H1 (cell line): ENCODE measurements at regions not wholly inside any gene's neighbourhood (a gene's known extent, or its start where the extent isn't known, plus 50 kb on each side); places are given as distances from the start of the nearest gene placed in this dataset.

Experiments used
- CTCF ChIA-PET: fragments of 300-600 bp; sonication (Branson Sonifier 250); formaldehyde crosslinking; loops from one replicate; lab custom pipeline; 2021; ENCODE audit not compliant: partially characterized antibody; lab: Charles Lee
- POLR2A ChIA-PET: fragments of 300-600 bp; sonication (Branson Sonifier 250); formaldehyde crosslinking; loops from one replicate; lab custom pipeline; 2021; ENCODE audit warnings: inconsistent platforms; ENCODE audit not compliant: partially characterized antibody; lab: Charles Lee
- DNase-seq, 2 experiments: peaks; one replicate each; pipeline versions ENCODE4 v3.0.0 to v3.0.0-alpha.2; 2010 to 2022; ENCODE audit warnings: low spot score in 2 of 2, low read depth in 1 of 2, mixed read lengths in 1 of 2
- FAIRE-seq: peaks from 2 replicates; lab custom pipeline; 2011; peaks lifted over from hg19 to GRCh38; lab: Jason Lieb, UNC
- H2AFZ ChIP-seq: 2 replicates; pipeline ENCODE4 v1.8.1; 2012; ENCODE audit warnings: low read length, inconsistent platforms
- H2AK5ac ChIP-seq: 2 replicates; pipeline ENCODE4 v1.6.1; 2013; ENCODE audit warnings: low read depth, low read length
- H2BK120ac ChIP-seq: replicated peaks from 2 replicates; pipeline ENCODE3; 2013; ENCODE audit warnings: low read depth, low read length, inconsistent platforms
- H2BK12ac ChIP-seq: 2 replicates; pipeline ENCODE4 v1.6.1; 2013; ENCODE audit warnings: low read depth, low read length
- H2BK15ac ChIP-seq: 2 replicates; pipeline ENCODE4 v1.6.1; 2013; ENCODE audit warnings: low read length
- H2BK20ac ChIP-seq: 2 replicates; pipeline ENCODE4 v1.6.1; 2013; ENCODE audit warnings: low read length
- H2BK5ac ChIP-seq: 2 replicates; pipeline ENCODE4 v1.6.1; 2013; ENCODE audit warnings: low read depth, low read length
- H3K14ac ChIP-seq: 2 replicates; pipeline ENCODE4 v1.6.1; 2013; ENCODE audit warnings: inconsistent platforms; ENCODE audit not compliant: insufficient read length
- H3K18ac ChIP-seq: 2 replicates; pipeline ENCODE4 v1.6.1; 2013; ENCODE audit warnings: low read length; ENCODE audit errors: extremely low read depth
- H3K23ac ChIP-seq: 2 replicates; pipeline ENCODE4 v1.6.1; 2013; ENCODE audit warnings: inconsistent platforms; ENCODE audit not compliant: insufficient read length
- H3K23me2 ChIP-seq: 2 replicates; pipeline ENCODE4 v1.6.1; 2013; ENCODE audit warnings: low read depth, low read length
- H3K27ac ChIP-seq: 2 replicates; pipeline ENCODE4 v1.6.1; 2011; ENCODE audit warnings: low read depth, low read length, inconsistent platforms
- H3K27me3 ChIP-seq, 4 experiments: replicated peaks in 1 of 4; 1 replicate in 1 of 4; 2 replicates in 3 of 4; pipeline versions ENCODE4 v1.6.1 to v1.8.1; 2011 to 2013; ENCODE audit warnings: low read length in 3 of 4, mild to moderate bottlenecking in 3 of 4, inconsistent platforms in 2 of 4, mixed read lengths in 2 of 4, moderate library complexity in 1 of 4; ENCODE audit not compliant: control insufficient read depth in 3 of 4, insufficient read depth in 3 of 4; ENCODE audit errors: extremely low read depth in 1 of 4
- H3K36me3 ChIP-seq, 4 experiments: 2 replicates each; pipeline versions ENCODE4 v1.6.1 to v1.8.1; 2011 to 2013; ENCODE audit warnings: mild to moderate bottlenecking in 4 of 4, low read length in 3 of 4, moderate library complexity in 2 of 4, control low read depth in 1 of 4, inconsistent platforms in 1 of 4; ENCODE audit not compliant: insufficient read depth in 4 of 4, control insufficient read depth in 2 of 4
- H3K4ac ChIP-seq: replicated peaks from 2 replicates; pipeline ENCODE3; 2013; ENCODE audit warnings: low read length, low read depth, mixed read lengths, inconsistent platforms; ENCODE audit not compliant: insufficient read length
- H3K4me1 ChIP-seq, 4 experiments: replicated peaks in 1 of 4; 1 replicate in 1 of 4; 2 replicates in 3 of 4; pipeline versions ENCODE4 v1.6.1 to v1.8.1; 2011 to 2013; ENCODE audit warnings: low read length in 3 of 4, inconsistent platforms in 2 of 4, mixed read lengths in 1 of 4; ENCODE audit not compliant: insufficient read depth in 4 of 4, control insufficient read depth in 3 of 4
- H3K4me2 ChIP-seq, 2 experiments: 2 replicates each; pipeline versions ENCODE4 v1.6.1 to v1.8.1; 2011 to 2013; ENCODE audit warnings: low read depth in 2 of 2, low read length in 2 of 2, control low read depth in 1 of 2, inconsistent platforms in 1 of 2, mild to moderate bottlenecking in 1 of 2; ENCODE audit not compliant: insufficient read depth in 1 of 2
- H3K4me3 ChIP-seq, 4 experiments: fragments of 200-600, 300-600 bp in 1 of 4; sonication (generic), shearing (Covaris generic), sonication (Bioruptor Twin) in 1 of 4; 2 replicates each; pipeline versions ENCODE4 v1.5.1 to v1.8.1; 2011 to 2016; ENCODE audit warnings: low read length in 4 of 4, low read depth in 3 of 4, control low read depth in 2 of 4, inconsistent platforms in 2 of 4, mild to moderate bottlenecking in 2 of 4, mixed read lengths in 1 of 4, moderate library complexity in 1 of 4; ENCODE audit not compliant: insufficient read depth in 2 of 4; ENCODE audit errors: extremely low read depth in 1 of 4
- H3K56ac ChIP-seq: replicated peaks from 2 replicates; pipeline ENCODE3; 2013; ENCODE audit warnings: low read depth, mild to moderate bottlenecking, mixed read lengths, low read length, inconsistent platforms; ENCODE audit not compliant: insufficient read length
- H3K79me1 ChIP-seq: 2 replicates; pipeline ENCODE4 v1.6.1; 2013; ENCODE audit warnings: low read depth, low read length, control low read depth
- H3K79me2 ChIP-seq, 2 experiments: 2 replicates each; pipeline versions ENCODE4 v1.6.1 to v1.8.1; 2012 to 2013; ENCODE audit warnings: low read length in 2 of 2, mild to moderate bottlenecking in 2 of 2, inconsistent platforms in 1 of 2; ENCODE audit not compliant: insufficient read depth in 2 of 2, control insufficient read depth in 1 of 2
- H3K9ac ChIP-seq, 4 experiments: replicated peaks in 1 of 4; 1 replicate in 1 of 4; 2 replicates in 3 of 4; pipeline versions ENCODE4 v1.6.1 to v1.8.1; 2011 to 2013; ENCODE audit warnings: low read depth in 3 of 4, low read length in 3 of 4, control low read depth in 2 of 4, mild to moderate bottlenecking in 2 of 4, moderate library complexity in 2 of 4, inconsistent platforms in 1 of 4; ENCODE audit errors: extremely low read depth in 1 of 4
- H3K9me3 ChIP-seq, 2 experiments: 2 replicates each; pipeline versions ENCODE4 v1.6.1 to v1.8.1; 2012 to 2013; ENCODE audit warnings: mild to moderate bottlenecking in 2 of 2, moderate library complexity in 2 of 2, control low read depth in 1 of 2, inconsistent platforms in 1 of 2, low read depth in 1 of 2, low read length in 1 of 2, mixed read lengths in 1 of 2; ENCODE audit not compliant: insufficient read depth in 2 of 2
- H4K20me1 ChIP-seq, 2 experiments: replicated peaks in 1 of 2; 2 replicates each; pipeline versions ENCODE3 to v1.8.1; 2011 to 2013; ENCODE audit warnings: inconsistent platforms in 2 of 2, low read length in 2 of 2, mild to moderate bottlenecking in 1 of 2; ENCODE audit not compliant: insufficient read depth in 2 of 2, control insufficient read depth in 1 of 2
- H4K5ac ChIP-seq: 2 replicates; pipeline ENCODE4 v1.6.1; 2013; ENCODE audit warnings: low read length, low read depth, mixed read lengths, inconsistent platforms; ENCODE audit not compliant: insufficient read length
- H4K8ac ChIP-seq: 2 replicates; pipeline ENCODE4 v1.8.0; 2013; ENCODE audit warnings: mild to moderate bottlenecking, moderate library complexity, low read length, inconsistent platforms; ENCODE audit not compliant: insufficient read depth; ENCODE audit errors: extremely low read depth
- H4K91ac ChIP-seq: replicated peaks from 2 replicates; pipeline ENCODE3; 2013; ENCODE audit warnings: low read length, mixed read lengths, inconsistent platforms; ENCODE audit not compliant: insufficient read length
- ATF2 ChIP-seq: IDR thresholded peaks from 2 replicates; pipeline ENCODE4 v1.6.1; 2012; ENCODE audit warnings: low read length, inconsistent platforms
- CBX5 ChIP-seq: fragments of 300-800, 300-1000 bp; sonication (generic); IDR thresholded peaks from 2 replicates; pipeline ENCODE4 v1.7.1; 2016; ENCODE audit warnings: antibody characterized with exemption, low read length, low read depth
- EGR1 ChIP-seq: IDR thresholded peaks from 2 replicates; pipeline ENCODE4 v1.6.1; 2011; ENCODE audit warnings: low read depth, low read length, borderline replicate concordance
- KDM4A ChIP-seq: IDR thresholded peaks from one replicate; pipeline ENCODE4 v1.7.1; 2012; ENCODE audit warnings: low read depth, mild to moderate bottlenecking, moderate library complexity, low read length, inconsistent platforms; ENCODE audit not compliant: severe bottlenecking
- SP1 ChIP-seq: IDR thresholded peaks from 2 replicates; pipeline ENCODE4 v1.6.1; 2011; ENCODE audit warnings: low read depth, low read length
- SP2 ChIP-seq: IDR thresholded peaks from 2 replicates; pipeline ENCODE4 v1.6.1; 2012; ENCODE audit warnings: mild to moderate bottlenecking, low read length, inconsistent platforms
- SUZ12 ChIP-seq: fragments of 200-600 bp; sonication (generic); IDR thresholded peaks from 2 replicates; pipeline ENCODE4 v1.6.1; 2012; ENCODE audit warnings: mild to moderate bottlenecking, inconsistent platforms, low read length, moderate library complexity, mixed read lengths
- TAF1 ChIP-seq: IDR thresholded peaks from 2 replicates; pipeline ENCODE4 v1.6.1; 2011; ENCODE audit warnings: mild to moderate bottlenecking, low read depth, low read length
- TCF12 ChIP-seq: IDR thresholded peaks from 2 replicates; pipeline ENCODE4 v1.6.1; 2011; ENCODE audit warnings: low read depth, mild to moderate bottlenecking, low read length
- WGBS, 2 experiments: shearing (Covaris generic) in 1 of 2; methylation state at CpG; one replicate each; pipeline versions ENCODE4 v1.1.6 to v1.1.7; 2013 to 2015; ENCODE audit warnings: low lambda C conversion rate in 2 of 2, mixed read lengths in 2 of 2, inconsistent platforms in 1 of 2, low coverage in 1 of 2, missing lambda C conversion rate in 1 of 2; ENCODE audit not compliant: insufficient replicate concordance in 2 of 2, insufficient coverage in 1 of 2, insufficient read length in 1 of 2; ENCODE audit errors: extremely low coverage in 1 of 2, missing lambda C conversion rate in 1 of 2; 5-methylcytosine and 5-hydroxymethylcytosine counted together
- TF ChIP-seq, protein P1 (sequence below): IDR thresholded peaks from 2 replicates; pipeline ENCODE4 v1.6.1; 2012; ENCODE audit warnings: inconsistent platforms

DNA sequence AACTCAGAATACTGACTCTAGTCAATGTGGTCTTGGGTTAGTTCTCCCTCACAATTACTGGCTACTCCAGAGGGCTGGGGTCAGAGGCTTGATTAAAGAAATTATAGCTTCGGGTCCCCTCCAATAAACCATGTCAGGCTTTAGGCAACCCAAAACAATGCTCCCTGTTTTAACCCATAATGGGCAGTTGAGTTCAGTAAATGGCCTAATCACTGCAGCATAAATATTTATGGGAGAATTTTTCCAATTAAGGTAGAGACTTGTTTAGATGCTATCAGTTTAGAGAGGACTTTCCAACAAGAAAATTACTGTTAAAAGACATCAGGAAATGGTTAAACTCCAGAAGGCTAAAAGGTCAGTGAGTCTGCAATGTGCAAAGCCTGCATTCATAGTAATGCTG, 389.2 kb upstream of the PRICKLE1 start:
- TF ChIP-seq EGR1 (no peak), SP2 (no peak), CBX5 (no peak), SP1 (no peak), SUZ12 (no peak), TAF1 (no peak), KDM4A (no peak), ATF2 (no peak), TCF12 (no peak)
- TF ChIP-seq, protein P1, sequence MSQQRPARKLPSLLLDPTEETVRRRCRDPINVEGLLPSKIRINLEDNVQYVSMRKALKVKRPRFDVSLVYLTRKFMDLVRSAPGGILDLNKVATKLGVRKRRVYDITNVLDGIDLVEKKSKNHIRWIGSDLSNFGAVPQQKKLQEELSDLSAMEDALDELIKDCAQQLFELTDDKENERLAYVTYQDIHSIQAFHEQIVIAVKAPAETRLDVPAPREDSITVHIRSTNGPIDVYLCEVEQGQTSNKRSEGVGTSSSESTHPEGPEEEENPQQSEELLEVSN: no peak
- WGBS, 2 experiments: 89% methylated on average over 1 of the region's 1 CpG; no CpG with 5 or more reads in 1 of the 2 experiments

More for the DNA sequence above, 389.2 kb upstream of the PRICKLE1 start:
- no peak for DNase-seq
- CTCF ChIA-PET: no interaction called here
- no peak overlapping the region for H2BK15ac ChIP-seq
- no peak overlapping the region for H2BK120ac ChIP-seq
- peaks cover 0 to 4% (median 0%) of the 10 kb centered on the region in 4 experiments; a peak in 1 of 7 replicates for H3K4me1 ChIP-seq
- no peaks in the 10 kb centered on the region; a peak in 1 of 7 replicates for H3K27me3 ChIP-seq
- H2AFZ ChIP-seq: no peak overlapping the region
- no peak for FAIRE-seq
- H3K18ac ChIP-seq: no peak overlapping the region
- H4K91ac ChIP-seq: no peak overlapping the region
- no peaks in the 10 kb centered on the region for H4K20me1 ChIP-seq
- no peaks in the 10 kb centered on the region for H3K79me1 ChIP-seq
- no peak overlapping the region for H3K14ac ChIP-seq
- no peak overlapping the region for H4K5ac ChIP-seq
- no peak overlapping the region for H3K4me2 ChIP-seq
- H3K56ac ChIP-seq: no peak overlapping the region
- no peak overlapping the region for H3K4ac ChIP-seq
- H2BK20ac ChIP-seq: no peak overlapping the region
- H4K8ac ChIP-seq: no peak overlapping the region
- no peak overlapping the region for H2AK5ac ChIP-seq
- H3K23me2 ChIP-seq: no peaks in the 10 kb centered on the region
- H2BK5ac ChIP-seq: no peak overlapping the region
- H3K36me3 ChIP-seq: no peaks in the 10 kb centered on the region
- H3K9ac ChIP-seq: no peak overlapping the region
- no peak overlapping the region for H2BK12ac ChIP-seq
- H3K27ac ChIP-seq: no peak overlapping the region
- H3K9me3 ChIP-seq: 0 out of 4 replicates have a peak, but pooled peaks cover 2 to 3% of the 10 kb centered on the region in 2 experiments
- H3K79me2 ChIP-seq: no peaks in the 10 kb centered on the region
- H3K4me3 ChIP-seq: no peak overlapping the region
- POLR2A ChIA-PET: no interaction called here
- no peak overlapping the region for H3K23ac ChIP-seq
